ENCODE measurements at regions not wholly inside any gene's neighbourhood (a gene's known extent, or its start where the extent isn't known, plus 50 kb on each side); places are given as distances from the start of the nearest gene placed in this dataset.

GRCh38 chr2:210816769-210817168 lies 260.4 kb downstream of the CPS1 start:
- DNase-seq (ENCODE audit: extremely low read depth, low read depth): no peak
- no peak overlapping the region for H3K4me3 ChIP-seq (replicated peaks; ENCODE audit: low read depth, low read length)
- TF ChIP-seq CTCF (IDR thresholded peaks at IDR 0.05; ENCODE audit: low read depth, low read length, missing control alignments): no peak

- TF ChIP-seq CTCF (IDR thresholded peaks at IDR 0.05; ENCODE audit: low read depth, low read length, missing control alignments): no peak
- no peak overlapping the region for H3K4me3 ChIP-seq (replicated peaks; ENCODE audit: low read depth, low read length)
- DNase-seq (ENCODE audit: extremely low read depth, low read depth): no peak
Measured at GRCh38 chr2:210818473-210818872, 262.1 kb downstream of the CPS1 start.

GRCh38 chr2:210833403-210833802 lies 277.0 kb downstream of the CPS1 start:
- TF ChIP-seq CTCF (IDR thresholded peaks at IDR 0.05; ENCODE audit: low read depth, low read length, missing control alignments): no peak
- H3K4me3 ChIP-seq (replicated peaks; ENCODE audit: low read depth, low read length): no peak overlapping the region
- DNase-seq (ENCODE audit: extremely low read depth, low read depth): no peak

- H3K4me3 ChIP-seq (replicated peaks; ENCODE audit: low read depth, low read length): no peak overlapping the region
- no peak for TF ChIP-seq CTCF (IDR thresholded peaks at IDR 0.05; ENCODE audit: low read depth, low read length, missing control alignments)
- DNase-seq (ENCODE audit: extremely low read depth, low read depth): no peak
Measured at GRCh38 chr2:210839034-210839433, 282.6 kb downstream of the CPS1 start.

GRCh38 chr2:210839450-210839849 lies 283.1 kb downstream of the CPS1 start:
- no peak overlapping the region for H3K4me3 ChIP-seq (replicated peaks; ENCODE audit: low read depth, low read length)
- DNase-seq (ENCODE audit: extremely low read depth, low read depth): no peak
- no peak for TF ChIP-seq CTCF (IDR thresholded peaks at IDR 0.05; ENCODE audit: low read depth, low read length, missing control alignments)

GRCh38 chr2:210842896-210843295 lies 286.5 kb downstream of the CPS1 start:
- no peak overlapping the region for H3K4me3 ChIP-seq (replicated peaks; ENCODE audit: low read depth, low read length)
- no peak for TF ChIP-seq CTCF (IDR thresholded peaks at IDR 0.05; ENCODE audit: low read depth, low read length, missing control alignments)
- no peak for DNase-seq (ENCODE audit: extremely low read depth, low read depth)

- TF ChIP-seq CTCF (IDR thresholded peaks at IDR 0.05; ENCODE audit: low read depth, low read length, missing control alignments): no peak
- H3K4me3 ChIP-seq (replicated peaks; ENCODE audit: low read depth, low read length): no peak overlapping the region
- DNase-seq (ENCODE audit: extremely low read depth, low read depth): no peak
Measured at GRCh38 chr2:210844016-210844415, 287.6 kb downstream of the CPS1 start.

All from HFF-Myc (cell line).